ENCODE measurements at regions not wholly inside any gene's neighbourhood (a gene's known extent, or its start where the extent isn't known, plus 50 kb on each side); places are given as distances from the start of the nearest gene placed in this dataset.

DNA sequence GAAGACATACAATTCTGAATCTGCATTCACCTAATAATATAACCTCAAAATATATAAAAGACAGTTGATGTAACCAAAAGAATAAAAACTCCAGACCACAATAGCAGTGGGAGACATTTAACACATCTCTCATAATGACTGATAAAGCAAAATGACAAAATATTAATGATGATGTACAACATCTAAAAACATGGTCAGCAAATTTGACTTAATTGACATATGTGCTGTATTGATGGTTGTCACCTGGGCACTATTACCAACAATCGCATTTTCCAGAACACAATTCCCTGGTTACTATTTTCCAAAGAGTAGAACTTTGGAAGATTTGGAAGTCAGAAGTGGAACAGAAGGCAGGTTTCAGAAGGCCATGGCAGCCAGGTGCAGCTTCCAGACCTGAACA lies 899.5 kb upstream of the CELF2 start:
- no TSS peak for BruUV-seq (replicated peaks)
- dilution Hi-C loops (cut with MboI; ENCODE audit: extremely low pct_ligation_motif_present, low sequenced_read_pairs), result no loop called here
- POLR2A ChIA-PET, result no interaction called here

DNA sequence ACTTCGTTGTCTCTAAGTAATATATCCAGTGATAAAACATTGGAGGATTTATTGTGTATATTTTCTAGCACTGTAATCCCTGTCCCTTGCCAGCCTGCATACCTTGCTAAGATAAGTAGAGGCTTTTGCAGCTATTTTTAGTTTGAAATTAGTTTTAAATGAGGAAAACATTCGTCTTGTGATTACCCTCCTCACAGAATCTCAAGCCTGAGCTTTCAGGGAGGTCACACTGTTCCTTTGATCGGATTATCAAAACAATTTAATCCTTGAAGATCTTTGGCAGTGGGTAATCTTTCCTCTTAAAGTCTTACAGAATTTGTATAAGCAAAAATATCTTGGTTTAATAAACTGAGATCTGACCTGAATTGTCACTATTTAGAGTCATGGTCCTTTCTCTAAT lies 897.0 kb upstream of the CELF2 start:
- no peaks in the 10 kb centered on the region for H3K4me1 ChIP-seq (ENCODE audit: control insufficient read depth, extremely low read depth, insufficient read depth, low read length)
- no peak overlapping the region for H3K4me3 ChIP-seq (replicated peaks in 1 of 3; ENCODE audit: insufficient read depth in 1 of 3, low read depth in 1 of 3, low read length in 3 of 3)
- POLR2A ChIA-PET, result no interaction called here
- CTCF ChIA-PET, result no interaction called here
- intact Hi-C loops (cut with micrococcal nuclease), result no loop called here
- H4K20me1 ChIP-seq (replicated peaks; ENCODE audit: control insufficient read depth, extremely low read depth, insufficient read depth, low read length), result no peaks in the 10 kb centered on the region
- BruUV-seq (replicated peaks), result no TSS peak
- H3K4me2 ChIP-seq (ENCODE audit: insufficient read depth, low read length), result no peak overlapping the region
- dilution Hi-C loops (cut with MboI; ENCODE audit: extremely low pct_ligation_motif_present, low sequenced_read_pairs), result no loop called here
- no peak for DNase-seq (ENCODE audit: low read depth, low spot score)
- FAIRE-seq, result no peak
- no peaks in the 10 kb centered on the region for H3K36me3 ChIP-seq (ENCODE audit: control insufficient read depth in 2 of 2, extremely low read depth in 1 of 2, insufficient read depth in 2 of 2, low read length in 2 of 2)
- TF ChIP-seq GATA2 (IDR thresholded peaks at IDR 0.05; ENCODE audit: insufficient read depth, insufficient read length, low read depth, low read length), result no peak
- TF ChIP-seq CTCF (IDR thresholded peaks at IDR 0.05; ENCODE audit: extremely low read depth in 1 of 2, insufficient read depth in 1 of 2, low read depth in 1 of 2, low read length in 2 of 2), result no peak
- no peak for TF ChIP-seq POLR2A (IDR thresholded peaks at IDR 0.05; ENCODE audit: low read depth, low read length)
- TF ChIP-seq, protein P1, sequence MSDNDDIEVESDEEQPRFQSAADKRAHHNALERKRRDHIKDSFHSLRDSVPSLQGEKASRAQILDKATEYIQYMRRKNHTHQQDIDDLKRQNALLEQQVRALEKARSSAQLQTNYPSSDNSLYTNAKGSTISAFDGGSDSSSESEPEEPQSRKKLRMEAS (IDR thresholded peaks at IDR 0.05; ENCODE audit: insufficient read depth, insufficient read length), result no peak
- TF ChIP-seq EZH2 (IDR thresholded peaks at IDR 0.05; ENCODE audit: borderline replicate concordance, low read depth, low read length, severe bottlenecking), result no peak
- TF ChIP-seq MYC (IDR thresholded peaks at IDR 0.05; ENCODE audit: low read depth, low read length), result no peak
- TF ChIP-seq FOS (IDR thresholded peaks at IDR 0.05; ENCODE audit: borderline replicate concordance, insufficient read depth, low read length), result no peak
- no peak for TF ChIP-seq JUN (IDR thresholded peaks at IDR 0.05; ENCODE audit: borderline replicate concordance, insufficient read depth, insufficient read length, low read depth)
- no peak for TF ChIP-seq POLR2AphosphoS5 (IDR thresholded peaks at IDR 0.05; ENCODE audit: insufficient read depth, low read depth, low read length)
- H3K9me3 ChIP-seq (replicated peaks; ENCODE audit: control insufficient read depth, insufficient read depth, low read length), result no peaks in the 10 kb centered on the region
- H3K79me2 ChIP-seq (ENCODE audit: control insufficient read depth, insufficient read depth, low read length), result no peaks in the 10 kb centered on the region
- H2AFZ ChIP-seq (ENCODE audit: low read depth, low read length), result no peak overlapping the region
- no peaks in the 10 kb centered on the region for H3K9me1 ChIP-seq (replicated peaks; ENCODE audit: control insufficient read depth, extremely low read depth, insufficient read depth, low read length)
- no peak overlapping the region for H3K9ac ChIP-seq (replicated peaks; ENCODE audit: extremely low read depth, insufficient read depth, low read length)
- H3K27me3 ChIP-seq (ENCODE audit: control insufficient read depth in 2 of 2, insufficient read depth in 2 of 2, low read length in 2 of 2), result no peaks in the 10 kb centered on the region
- no peak overlapping the region for H3K27ac ChIP-seq (ENCODE audit: insufficient read depth, low read depth, low read length)

More for the DNA sequence above, 899.5 kb upstream of the CELF2 start:
- Histone ChIP-seq H3K27me3 (ENCODE audit: control insufficient read depth in 2 of 2, insufficient read depth in 2 of 2, low read length in 2 of 2) (no peaks in the 10 kb centered on the region), H3K79me2 (ENCODE audit: control insufficient read depth, insufficient read depth, low read length) (no peaks in the 10 kb centered on the region), H3K9me1 (replicated peaks; ENCODE audit: control insufficient read depth, extremely low read depth, insufficient read depth, low read length) (no peaks in the 10 kb centered on the region), H3K36me3 (ENCODE audit: control insufficient read depth in 2 of 2, extremely low read depth in 1 of 2, insufficient read depth in 2 of 2, low read length in 2 of 2) (no peaks in the 10 kb centered on the region), H3K4me2 (ENCODE audit: insufficient read depth, low read length) (no peak overlapping the region), H4K20me1 (replicated peaks; ENCODE audit: control insufficient read depth, extremely low read depth, insufficient read depth, low read length) (no peaks in the 10 kb centered on the region), H2AFZ (ENCODE audit: low read depth, low read length) (no peak overlapping the region), H3K9me3 (replicated peaks; ENCODE audit: control insufficient read depth, insufficient read depth, low read length) (no peaks in the 10 kb centered on the region), H3K27ac (ENCODE audit: insufficient read depth, low read depth, low read length) (no peak overlapping the region), H3K4me3 (replicated peaks in 1 of 3; ENCODE audit: insufficient read depth in 1 of 3, low read depth in 1 of 3, low read length in 3 of 3) (no peak overlapping the region), H3K4me1 (ENCODE audit: control insufficient read depth, extremely low read depth, insufficient read depth, low read length) (no peaks in the 10 kb centered on the region), H3K9ac (replicated peaks; ENCODE audit: extremely low read depth, insufficient read depth, low read length) (no peak overlapping the region)
- TF ChIP-seq JUN (IDR thresholded peaks at IDR 0.05; ENCODE audit: borderline replicate concordance, insufficient read depth, insufficient read length, low read depth) (no peak), GATA2 (IDR thresholded peaks at IDR 0.05; ENCODE audit: insufficient read depth, insufficient read length, low read depth, low read length) (no peak)
- intact Hi-C loops (cut with micrococcal nuclease), result no loop called here
- no peak for DNase-seq (ENCODE audit: low read depth, low spot score)
- no peak for FAIRE-seq
- CTCF ChIA-PET, result no interaction called here

Data from endothelial cell of umbilical vein (primary cell).